HG03196 (cell line): ENCODE measurements at regions not wholly inside any gene's neighbourhood (a gene's known extent, or its start where the extent isn't known, plus 50 kb on each side); places are given as distances from the start of the nearest gene placed in this dataset.
"Not testable (repeated sequence)": the region's sequence is repeated elsewhere in the genome, so short reads cannot be mapped to it uniquely, and the experiment has no call there.

Source experiments
- ATAC-seq: cut with Tn5 transposase; IDR thresholded peaks from one replicate; pipeline ENCODE4 v1.9.1; 2021; ENCODE audit not compliant: unreplicated experiment

DNA sequence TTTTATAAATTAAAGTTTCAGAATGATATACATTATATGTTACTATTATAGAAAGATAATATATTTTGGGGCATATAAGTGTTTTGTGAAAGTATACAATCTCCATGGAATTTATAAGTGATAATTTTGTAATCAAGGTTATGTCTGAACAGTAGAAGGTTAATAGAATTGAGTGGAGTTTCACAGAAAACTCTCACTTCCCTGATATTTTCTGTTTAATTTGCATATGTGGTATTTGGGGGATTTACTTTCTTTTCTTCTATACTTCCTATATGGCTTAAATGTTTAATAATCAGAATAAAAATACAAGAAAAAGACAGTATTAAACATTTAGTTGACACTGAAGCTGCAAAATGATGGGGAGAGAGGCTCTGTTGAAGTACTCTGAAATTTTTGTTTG, 848.5 kb downstream of the DACH1 start:
- no peak for ATAC-seq

DNA sequence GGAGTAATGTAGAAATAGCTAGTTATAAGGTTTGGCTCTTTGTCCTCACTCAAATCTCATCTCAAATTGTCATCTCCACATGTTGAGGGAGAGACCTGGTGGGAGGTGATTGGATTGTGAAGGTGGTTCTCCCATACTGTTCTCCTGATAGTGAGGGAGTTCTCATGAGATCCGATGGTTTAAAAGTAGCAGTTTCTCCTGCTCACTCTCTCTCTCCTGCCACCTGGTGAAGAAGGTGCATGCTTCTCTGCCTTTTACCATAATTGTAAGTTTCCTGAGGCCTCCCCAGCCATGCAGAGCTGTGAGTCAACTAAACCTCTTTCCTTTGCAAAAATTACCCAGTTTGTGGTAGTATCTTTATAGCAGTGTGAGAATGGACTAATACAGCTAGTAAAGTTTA, 849.4 kb downstream of the DACH1 start:
- no peak for ATAC-seq

DNA sequence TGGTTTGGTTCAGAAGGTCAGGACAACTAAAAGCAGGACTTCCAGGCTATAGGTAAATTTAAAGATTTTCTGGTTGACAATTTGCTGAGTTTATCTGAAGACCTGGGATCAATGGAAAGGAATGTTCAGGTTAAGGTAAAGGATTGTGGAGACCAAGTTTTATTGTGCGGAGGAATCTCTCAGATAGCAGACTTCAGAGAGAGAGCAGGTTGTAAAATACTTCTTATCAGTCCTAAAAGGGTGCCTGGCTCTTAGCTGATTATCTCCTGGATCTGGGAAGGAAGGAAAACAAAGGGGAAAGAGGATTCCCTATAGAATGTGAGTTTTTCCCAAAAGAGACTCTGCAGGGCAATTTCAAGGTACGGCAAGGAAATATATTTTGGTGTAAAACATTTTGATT, 851.5 kb downstream of the DACH1 start:
- ATAC-seq = no peak

DNA sequence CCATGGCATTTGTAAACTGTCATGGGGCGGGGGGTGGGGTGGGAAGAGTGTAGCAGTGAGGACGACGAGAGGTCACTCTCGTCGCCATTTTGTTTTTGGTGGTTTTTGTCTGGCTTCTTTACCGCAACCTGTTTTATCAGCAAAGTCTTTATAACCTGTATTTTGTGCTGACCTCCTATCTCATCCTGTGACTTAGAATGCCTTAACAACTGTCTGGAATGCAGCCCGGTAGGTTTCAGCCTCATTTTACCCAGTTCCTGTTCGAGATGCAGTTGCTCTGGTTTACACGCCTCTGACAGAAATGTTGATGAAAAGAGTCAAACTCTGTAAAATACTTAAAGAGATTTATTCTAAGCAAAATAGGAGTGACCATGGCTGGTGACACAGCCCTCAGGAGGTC, 852.0 kb downstream of the DACH1 start:
- ATAC-seq = no peak

DNA sequence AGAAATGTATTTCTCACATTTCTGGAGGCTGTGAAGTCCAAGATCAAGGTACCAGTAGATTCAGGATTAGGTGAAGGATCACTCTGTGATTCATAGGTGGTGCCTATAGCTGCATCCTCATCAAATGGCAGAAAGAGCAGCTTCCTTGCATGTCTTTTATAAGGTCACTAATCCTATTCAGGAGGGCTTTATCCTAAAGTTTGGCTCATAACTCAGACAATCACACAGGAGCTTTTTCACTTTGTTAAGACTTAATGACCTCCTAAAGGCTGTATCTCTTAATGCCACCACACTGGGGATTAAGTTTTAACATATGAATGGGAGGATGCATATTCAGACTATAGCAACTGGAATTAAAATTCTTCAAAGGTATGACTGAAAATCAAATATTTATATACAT, 861.1 kb downstream of the DACH1 start:
- ATAC-seq = no peak

DNA sequence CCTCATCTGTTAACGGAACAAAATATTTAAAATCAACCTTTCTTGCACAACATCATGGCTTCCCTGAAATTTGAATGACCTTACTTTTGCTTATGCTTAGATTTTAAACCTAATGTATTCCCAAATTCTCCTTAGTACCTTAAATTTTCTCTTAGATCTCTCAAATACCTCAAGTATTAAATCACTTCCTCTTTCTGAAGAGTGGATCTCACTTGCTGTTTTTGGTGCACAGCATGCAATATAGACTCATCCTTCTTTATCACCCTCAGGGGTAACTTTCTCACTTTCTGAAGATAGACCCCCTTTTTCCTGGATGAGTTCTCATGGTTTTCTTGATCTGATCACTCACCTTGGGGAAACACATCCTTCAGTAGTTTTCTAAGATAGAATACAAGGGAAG, 871.7 kb downstream of the DACH1 start:
- ATAC-seq = no peak

DNA sequence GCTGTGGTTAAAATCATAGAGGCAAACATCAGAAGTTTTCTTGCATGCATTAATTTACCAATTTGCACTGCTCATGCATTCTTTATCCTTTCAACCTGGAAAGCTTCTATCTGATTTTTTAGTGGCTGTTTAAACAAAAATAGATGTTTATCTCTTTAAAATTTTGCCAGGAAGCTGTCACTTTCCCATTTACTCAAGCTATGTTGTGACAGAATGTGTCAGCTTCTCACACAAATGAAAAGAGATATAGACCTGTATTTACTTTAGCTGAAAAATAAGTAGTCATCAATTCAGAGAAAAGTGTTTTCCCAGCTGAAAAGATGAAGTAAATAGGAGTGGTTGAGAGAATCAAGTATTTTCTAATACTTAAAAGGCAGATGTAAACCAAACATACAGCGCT, 872.8 kb downstream of the DACH1 start:
- ATAC-seq = no peak

DNA sequence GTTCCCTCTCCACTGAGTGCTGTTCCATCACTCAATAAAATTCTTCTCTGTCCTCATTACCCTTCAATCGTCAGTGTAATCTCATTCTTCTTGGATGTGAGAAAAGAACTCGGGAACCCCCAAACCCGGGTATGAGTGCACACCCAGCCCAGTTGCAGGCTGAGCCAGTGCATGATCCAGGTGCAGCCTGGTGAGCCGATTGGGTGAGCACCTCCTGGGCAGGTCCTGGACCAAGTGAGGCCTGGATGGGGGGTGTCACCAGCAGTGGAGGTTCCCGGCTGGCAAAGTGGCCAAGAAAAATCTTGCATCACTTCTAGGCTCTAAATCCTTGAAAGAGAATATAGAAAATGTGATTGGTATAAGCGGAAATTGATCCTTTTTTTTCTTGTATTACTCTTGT, 878.8 kb upstream of the KLHL1 start:
- ATAC-seq = no peak

DNA sequence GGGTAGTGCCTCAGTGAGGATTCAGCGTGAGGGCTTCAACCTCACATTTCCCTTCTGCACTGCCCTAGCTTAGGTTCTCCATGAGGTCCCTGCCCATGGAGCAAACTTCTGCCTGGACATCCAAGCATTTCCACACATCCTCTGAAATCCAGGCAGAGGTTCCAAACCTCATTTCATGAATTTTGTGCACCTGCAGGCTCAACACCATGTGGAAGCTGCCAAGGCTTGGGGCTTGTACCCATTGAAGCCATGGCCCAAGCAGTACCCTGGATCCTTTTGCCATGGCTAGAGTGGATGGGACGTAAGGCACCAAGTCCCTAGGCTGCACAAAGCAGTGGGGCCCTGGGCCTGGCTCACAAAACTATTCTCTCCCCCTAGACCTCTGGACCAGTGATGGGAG, 877.1 kb upstream of the KLHL1 start:
- no peak for ATAC-seq

DNA sequence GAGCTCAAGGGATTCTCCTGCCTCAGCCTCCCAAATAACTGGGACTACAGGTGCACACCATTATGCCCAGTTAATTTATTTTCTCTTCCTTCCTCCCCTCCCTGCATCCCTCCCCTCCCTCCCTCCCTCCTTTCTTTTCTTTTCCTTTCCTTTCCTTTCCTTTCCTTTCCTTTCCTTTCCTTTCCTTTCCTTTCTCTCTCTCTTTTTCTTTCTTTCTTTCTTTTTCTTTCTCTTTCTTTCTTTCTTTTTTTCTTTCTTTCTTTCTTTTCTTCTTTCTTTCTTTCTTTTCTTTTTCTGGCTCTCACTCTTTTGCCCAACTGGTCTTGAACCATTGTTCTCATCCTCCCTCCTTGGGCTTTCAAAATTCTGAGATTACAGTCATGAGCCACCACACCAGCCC, 873.0 kb upstream of the KLHL1 start:
- not testable (repeated sequence) for ATAC-seq

DNA sequence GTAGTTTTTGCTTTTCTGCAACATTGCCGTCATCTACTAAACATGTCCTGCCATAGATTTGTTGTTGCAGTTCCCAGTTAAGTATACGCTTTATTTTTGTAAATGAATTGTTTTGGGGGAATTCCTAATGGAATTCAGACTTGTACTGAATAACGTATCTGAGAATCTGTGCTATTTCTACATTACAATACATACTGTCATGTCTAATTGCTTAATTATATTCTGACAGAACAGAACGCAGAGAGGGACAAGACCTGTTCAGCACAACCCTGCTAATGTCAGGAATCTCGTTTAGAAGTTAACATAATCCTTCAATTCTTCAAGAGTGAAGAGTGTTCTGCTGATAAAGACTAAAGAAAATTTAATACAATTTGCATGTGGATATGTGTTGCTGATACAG, 861.1 kb upstream of the KLHL1 start:
- no peak for ATAC-seq

DNA sequence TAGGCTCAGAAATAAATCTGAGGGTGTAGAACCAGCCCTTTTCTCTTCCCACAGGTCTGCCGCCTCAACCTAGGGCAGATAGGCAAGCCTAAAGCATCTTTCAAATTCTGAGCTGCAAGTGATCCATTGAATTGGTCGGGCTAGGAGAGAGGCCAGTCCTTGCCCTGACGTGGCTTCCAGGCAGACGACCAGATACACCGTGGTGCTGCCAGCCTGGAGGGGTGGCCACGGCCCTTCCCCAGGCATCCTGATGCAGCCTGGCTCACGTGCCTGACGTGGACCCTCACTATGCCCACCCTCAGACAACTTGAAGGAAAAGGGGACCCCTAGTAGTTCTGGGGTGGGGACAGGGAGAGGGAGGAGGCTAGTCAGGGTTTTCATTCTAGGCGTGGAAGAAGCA, 859.3 kb upstream of the KLHL1 start:
- no peak for ATAC-seq

DNA sequence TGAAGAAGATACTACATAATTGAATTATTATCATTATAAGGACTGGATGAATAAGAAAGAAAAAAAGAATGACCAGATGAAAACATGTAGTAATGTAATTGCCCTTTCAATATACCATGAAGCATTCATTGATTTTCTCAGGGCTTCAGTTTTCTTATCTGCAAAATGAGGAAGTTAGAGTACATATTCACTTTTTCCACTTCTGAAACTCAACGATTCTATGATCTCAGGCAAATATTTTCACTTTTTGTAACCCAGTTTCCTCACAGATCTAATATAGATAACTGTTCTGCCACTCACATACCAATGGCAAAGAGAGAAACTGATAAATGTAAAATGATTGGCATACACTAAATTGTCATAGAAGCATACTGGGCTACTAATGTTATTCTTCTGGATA, 856.6 kb upstream of the KLHL1 start:
- ATAC-seq = no peak

DNA sequence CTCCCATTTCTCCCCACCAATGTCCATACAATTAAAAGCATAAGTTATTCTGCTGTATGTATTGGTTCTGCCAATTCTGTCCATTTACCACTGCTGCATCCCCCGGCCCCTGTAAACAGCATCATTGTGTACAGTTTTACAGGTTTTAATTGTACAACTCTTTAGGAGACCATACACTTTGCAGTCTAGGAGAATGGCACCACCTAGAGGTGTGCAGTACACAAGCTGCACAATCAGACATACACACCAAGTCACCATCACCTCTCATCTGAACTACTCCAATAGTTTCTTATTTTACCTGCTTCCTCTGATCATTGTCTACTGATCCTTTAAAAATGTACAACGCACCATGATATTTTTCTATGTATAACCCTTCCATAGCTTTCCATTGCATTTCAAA, 855.9 kb upstream of the KLHL1 start:
- ATAC-seq = no peak

DNA sequence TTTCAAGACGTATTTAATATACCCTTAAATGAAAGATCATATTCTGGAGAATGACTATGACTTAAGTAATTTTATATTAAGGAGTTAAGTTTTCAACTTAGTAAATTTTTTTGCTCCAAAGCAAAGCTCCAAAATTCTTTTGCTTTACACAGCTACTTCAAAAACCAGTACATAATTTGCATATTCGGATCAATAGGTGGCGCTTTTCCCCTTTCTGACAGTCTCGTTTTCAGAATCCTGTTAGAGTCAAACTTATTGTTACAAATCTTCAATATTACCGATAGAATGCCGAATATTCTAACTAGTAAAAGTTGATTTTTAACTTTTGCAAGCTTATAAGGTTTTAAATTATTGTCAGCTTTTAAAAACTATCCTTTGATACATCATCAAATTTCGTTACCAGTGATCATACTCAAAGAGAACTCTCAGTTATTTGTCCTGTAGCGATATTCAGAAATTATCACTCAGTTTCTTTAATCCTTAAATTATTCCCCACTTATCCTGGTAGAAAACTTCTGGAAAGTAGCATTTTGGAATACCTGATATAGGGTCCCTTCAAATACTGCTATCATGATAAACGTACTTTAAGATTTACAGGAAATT, 852.7 kb upstream of the KLHL1 start:
- no peak for ATAC-seq

DNA sequence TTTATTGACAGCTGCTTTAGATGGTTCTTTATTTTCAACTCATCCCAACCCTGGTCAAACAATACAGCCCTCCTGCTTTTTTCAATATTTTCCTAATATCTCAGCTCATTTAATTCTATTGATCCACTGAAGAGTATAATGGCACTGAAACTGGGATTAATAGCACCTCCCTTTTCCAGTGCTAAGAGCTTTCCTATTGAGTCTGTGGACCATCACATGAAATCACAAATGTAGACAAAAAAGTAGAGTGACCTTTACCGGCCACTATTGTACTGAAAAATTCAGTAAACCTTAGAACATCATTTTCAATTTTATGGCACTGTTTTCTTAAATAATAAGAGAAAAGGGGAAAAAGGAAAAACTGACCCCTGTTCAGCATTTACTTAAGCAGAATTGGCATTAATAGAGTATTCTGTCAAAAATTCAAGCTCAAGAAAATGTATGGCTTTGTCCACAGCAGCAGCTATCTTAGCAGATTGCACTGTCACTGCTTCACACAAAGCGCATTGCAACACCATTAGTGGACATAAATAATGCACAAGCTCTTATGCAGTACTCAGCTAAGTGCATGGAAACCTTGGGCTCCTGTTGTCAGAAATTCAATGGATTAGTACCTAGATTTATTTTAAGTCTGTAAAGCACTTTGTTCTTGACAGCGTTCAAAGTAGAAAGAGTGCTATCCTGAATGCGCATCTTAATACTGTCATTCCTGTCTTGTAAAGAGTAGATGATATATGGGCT, 851.0 kb upstream of the KLHL1 start:
- ATAC-seq = no peak

DNA sequence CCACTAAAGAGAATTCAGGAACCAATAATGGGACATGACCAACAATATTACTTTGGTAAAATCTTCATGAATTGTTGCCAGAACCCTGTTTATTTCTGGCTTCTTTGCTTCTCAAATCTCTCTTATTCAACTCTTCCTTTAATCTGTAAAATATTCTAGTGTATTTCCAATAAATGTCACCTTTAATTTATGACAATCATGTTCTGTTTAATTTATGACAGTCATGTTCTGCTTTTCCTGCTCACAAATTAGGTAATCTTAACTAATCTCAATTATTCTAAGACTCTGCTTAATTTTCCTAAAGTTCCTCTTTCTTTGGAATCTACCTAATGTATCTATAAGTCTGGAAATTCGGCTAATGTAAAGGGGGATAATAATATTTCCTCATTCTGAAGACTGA, 847.6 kb upstream of the KLHL1 start:
- ATAC-seq = no peak

DNA sequence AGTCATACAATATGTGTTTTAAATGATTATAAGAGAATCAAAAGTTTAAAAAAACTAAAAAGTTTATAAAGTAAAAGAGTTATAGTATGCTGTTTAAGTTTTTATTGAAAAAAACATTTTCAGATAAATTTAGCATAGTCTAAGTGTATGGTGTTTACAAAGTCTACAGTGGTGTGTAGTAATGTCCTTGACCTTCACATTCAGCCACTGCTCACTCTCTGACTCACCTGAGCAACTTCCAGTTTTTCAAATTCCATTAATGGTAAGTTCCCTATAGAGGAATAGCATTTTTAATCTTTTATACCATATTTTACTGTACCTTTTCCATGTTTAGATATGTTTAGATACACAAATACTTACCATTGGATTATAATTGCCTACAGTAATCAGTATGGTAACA, 842.4 kb upstream of the KLHL1 start:
- ATAC-seq = no peak

DNA sequence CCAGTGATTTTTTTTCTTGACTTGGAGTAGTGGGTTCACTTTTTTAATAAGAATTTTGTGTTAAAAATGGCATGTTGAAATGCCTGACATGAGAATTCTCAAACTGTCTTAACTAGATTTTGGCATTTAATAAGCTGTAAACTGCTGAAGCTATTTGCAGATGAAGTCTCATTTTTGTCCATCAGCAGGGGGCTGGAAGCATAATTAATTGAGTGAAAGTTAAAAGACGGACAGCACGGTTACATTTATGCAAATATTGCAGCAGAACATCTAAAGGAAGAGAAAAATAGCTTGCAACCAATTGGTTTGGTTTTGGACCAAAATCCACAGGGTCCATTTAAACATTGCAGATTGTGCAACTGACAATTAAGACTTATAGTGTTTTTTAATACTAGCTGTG, 837.3 kb upstream of the KLHL1 start:
- ATAC-seq = no peak

DNA sequence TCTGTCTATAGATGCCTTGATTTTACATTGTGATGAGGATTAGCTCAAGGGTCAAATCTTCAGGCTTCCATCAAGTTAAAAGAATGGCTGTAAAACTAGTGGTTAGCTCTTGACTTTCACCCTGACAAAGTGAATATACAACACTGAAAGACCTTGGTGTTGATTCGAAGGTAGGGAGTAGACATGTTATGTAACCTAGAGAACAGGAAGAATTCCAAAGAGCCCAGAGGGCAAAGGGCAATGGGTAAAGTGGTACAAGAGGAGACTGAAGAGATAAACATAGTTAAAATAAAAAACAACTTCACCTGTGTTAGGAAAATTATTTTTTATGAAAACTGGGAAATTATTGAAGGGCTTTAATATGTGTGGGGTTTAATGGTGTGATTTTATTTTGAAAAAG, 833.2 kb upstream of the KLHL1 start:
- no peak for ATAC-seq

DNA sequence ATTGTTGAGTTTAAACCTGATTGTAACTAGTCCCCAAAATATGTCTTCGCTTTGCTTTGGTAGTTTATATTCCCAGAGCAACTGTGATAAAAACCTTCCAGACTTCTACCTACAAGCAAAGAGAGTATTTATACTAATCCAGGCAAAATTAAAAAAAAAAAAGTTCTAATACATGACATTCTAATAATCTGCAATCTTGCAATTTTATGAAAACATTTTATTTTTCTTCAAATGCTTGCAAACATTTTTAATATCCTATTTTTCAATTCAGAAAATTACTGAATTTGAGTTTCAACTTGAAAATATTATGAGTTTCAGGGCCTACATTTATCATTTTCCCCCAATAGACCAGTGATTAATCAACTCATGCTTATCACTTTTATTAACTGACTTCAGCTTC, 830.2 kb upstream of the KLHL1 start:
- no peak for ATAC-seq

DNA sequence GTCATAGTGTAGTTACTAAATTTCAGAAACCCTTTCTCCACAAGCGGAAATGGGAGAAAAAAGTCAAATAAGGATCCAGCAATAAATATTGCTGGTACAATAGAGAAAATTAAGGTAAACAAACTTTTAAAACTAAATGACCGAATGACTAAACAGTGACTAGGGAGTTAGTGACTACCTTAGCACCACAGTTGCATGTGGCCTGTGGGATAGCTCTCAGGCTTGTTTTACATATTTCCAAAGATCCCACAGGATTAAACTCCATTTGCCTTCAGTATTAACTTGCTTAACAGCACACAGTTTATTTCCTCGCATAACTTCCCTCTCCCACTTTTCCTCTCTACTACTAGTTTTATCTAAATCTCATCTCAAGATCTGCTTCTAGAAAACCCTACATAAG, 824.3 kb upstream of the KLHL1 start:
- ATAC-seq = no peak
